ENCODE measurements at regions not wholly inside any gene's neighbourhood (a gene's known extent, or its start where the extent isn't known, plus 50 kb on each side); places are given as distances from the start of the nearest gene placed in this dataset.

DNA sequence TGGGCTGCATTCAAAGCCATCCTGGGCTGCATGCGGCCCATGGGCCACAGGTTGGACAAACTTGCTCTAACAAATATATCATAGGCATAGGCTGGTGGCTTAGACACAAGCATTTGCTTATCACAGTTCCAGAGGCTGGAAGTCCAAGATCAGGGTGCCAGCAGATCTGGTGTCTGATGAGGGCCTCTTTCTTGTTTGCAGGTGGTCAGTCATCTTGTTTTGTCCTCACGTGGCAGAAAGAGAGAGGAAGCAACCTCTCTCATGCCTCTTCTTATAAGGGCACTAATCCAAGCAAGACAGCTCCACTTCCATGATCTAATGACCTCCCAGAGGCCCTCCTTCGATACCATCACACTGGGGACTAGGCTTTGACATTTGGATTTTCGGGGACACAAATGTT, 238.7 kb upstream of the TNRC6C start:
- no peak overlapping the region for H3K27ac ChIP-seq
- ATAC-seq (no peak), DNase-seq (no peak)
- H3K4me1 ChIP-seq = peaks cover 0 to 6% (median 0%) of the 10 kb centered on the region in 12 donors
- H3K9me3 ChIP-seq = peaks cover 0 to 15% (median 0%) of the 10 kb centered on the region in 12 donors
- no peak overlapping the region for H3K4me3 ChIP-seq
- intact Hi-C loops (cut with DNase I) = loop anchor here in 2 of 10 donors (10.0 kb wide), 2 partner anchors 105 to 175 kb away; no protein-coding TSS in a partner anchor
- no peaks in the 10 kb centered on the region for H3K36me3 ChIP-seq
- TF ChIP-seq POLR2A (IDR thresholded peaks at IDR 0.05) = no peak
- TF ChIP-seq, protein P1, sequence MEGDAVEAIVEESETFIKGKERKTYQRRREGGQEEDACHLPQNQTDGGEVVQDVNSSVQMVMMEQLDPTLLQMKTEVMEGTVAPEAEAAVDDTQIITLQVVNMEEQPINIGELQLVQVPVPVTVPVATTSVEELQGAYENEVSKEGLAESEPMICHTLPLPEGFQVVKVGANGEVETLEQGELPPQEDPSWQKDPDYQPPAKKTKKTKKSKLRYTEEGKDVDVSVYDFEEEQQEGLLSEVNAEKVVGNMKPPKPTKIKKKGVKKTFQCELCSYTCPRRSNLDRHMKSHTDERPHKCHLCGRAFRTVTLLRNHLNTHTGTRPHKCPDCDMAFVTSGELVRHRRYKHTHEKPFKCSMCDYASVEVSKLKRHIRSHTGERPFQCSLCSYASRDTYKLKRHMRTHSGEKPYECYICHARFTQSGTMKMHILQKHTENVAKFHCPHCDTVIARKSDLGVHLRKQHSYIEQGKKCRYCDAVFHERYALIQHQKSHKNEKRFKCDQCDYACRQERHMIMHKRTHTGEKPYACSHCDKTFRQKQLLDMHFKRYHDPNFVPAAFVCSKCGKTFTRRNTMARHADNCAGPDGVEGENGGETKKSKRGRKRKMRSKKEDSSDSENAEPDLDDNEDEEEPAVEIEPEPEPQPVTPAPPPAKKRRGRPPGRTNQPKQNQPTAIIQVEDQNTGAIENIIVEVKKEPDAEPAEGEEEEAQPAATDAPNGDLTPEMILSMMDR (IDR thresholded peaks at IDR 0.05) = no peak
- 86 to 93% (median 91%) methylated on average over 4 of the region's 4 CpGs for WGBS, 4 donors
- H3K27me3 ChIP-seq = no peaks in the 10 kb centered on the region

DNA sequence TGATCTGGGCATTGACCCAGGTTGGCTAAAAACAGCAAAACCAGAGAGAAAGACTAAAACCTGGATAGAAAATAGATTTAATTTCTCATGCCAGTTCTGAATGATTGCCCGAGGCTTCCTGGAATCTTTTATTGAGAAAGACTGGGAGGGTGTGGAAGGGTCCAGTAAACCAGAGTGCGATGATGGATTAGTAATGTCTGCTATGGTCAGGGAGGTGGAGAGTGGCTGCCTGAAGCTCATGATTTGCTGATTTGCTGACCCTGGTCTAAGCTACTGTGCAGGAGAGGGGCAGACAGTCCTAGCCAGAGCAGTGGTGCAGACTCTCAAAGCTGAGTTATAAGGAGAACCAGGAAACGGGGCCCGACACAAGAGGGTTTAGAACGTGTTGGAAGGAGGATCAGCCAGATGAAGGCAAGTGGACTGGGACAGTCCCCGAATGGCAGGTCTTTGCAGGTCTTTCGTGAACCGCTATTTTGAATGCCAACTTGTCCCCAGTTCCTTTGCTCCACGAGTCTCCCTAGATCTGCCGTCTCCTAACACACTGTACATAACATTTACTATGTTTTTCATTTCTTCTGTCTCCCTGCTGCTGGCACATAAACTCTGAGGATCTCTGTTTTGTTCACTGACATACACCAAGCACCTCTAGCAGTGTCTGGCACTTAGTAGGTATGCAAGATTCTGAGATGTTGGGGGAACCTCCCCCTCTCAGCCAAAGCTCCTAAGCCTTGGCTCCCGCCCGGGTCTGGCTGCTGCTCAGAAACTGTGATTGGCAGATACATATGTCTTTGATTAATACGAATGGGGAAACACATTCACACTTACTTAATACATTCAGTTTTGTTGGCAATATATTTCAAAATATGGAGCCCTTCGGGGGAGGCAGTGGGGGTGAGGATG, 237.3 kb upstream of the TNRC6C start:
- TF ChIP-seq, protein P1 (IDR thresholded peaks at IDR 0.05) = no peak
- no peak for TF ChIP-seq POLR2A (IDR thresholded peaks at IDR 0.05)
- Histone ChIP-seq H3K27me3 (no peaks in the 10 kb centered on the region), H3K36me3 (no peaks in the 10 kb centered on the region), H3K4me1 (peaks cover 0 to 6% (median 0%) of the 10 kb centered on the region in 12 donors), H3K9me3 (peaks cover 0 to 5% (median 0%) of the 10 kb centered on the region in 12 donors), H3K27ac (no peak overlapping the region), H3K4me3 (no peak overlapping the region)
- DNase-seq = no peak
- intact Hi-C loops (cut with DNase I) = loop anchor here in 2 of 10 donors (10.0 kb wide), 2 partner anchors 106 to 176 kb away; no protein-coding TSS in a partner anchor
- WGBS, 4 donors = 85 to 91% (median 89%) methylated on average over 14 of the region's 14 CpGs
- no peak for ATAC-seq

DNA sequence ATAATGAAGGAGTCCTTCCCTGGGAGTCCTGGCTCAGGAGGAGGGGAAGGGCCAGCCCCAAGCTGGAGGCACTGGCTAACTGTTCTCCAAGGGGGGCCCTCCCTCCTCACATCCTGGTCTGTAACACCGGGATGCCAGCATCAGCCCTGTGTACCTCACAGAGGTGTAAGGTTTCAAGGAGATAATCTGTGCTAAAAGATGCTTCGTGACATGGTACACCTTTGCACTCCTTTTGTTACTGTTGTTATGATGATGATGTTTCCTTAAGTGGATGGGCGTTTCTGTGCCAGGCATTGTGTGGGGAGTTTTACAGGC, 236.7 kb upstream of the TNRC6C start:
- ATAC-seq (no peak), DNase-seq (no peak)
- Histone ChIP-seq H3K27ac (no peak overlapping the region), H3K4me3 (no peak overlapping the region), H3K4me1 (peaks cover 0 to 10% (median 2%) of the 10 kb centered on the region in 12 donors), H3K36me3 (no peaks in the 10 kb centered on the region), H3K9me3 (no peaks in the 10 kb centered on the region), H3K27me3 (no peaks in the 10 kb centered on the region)
- intact Hi-C loops (cut with DNase I) = loop anchor here in 2 of 10 donors (10.0 kb wide), 2 partner anchors 107 to 177 kb away; no protein-coding TSS in a partner anchor
- TF ChIP-seq, protein P1 (IDR thresholded peaks at IDR 0.05) = no peak
- TF ChIP-seq POLR2A (IDR thresholded peaks at IDR 0.05) = no peak
- 76 to 82% (median 78%) methylated on average over 3 of the region's 3 CpGs for WGBS, 4 donors

DNA sequence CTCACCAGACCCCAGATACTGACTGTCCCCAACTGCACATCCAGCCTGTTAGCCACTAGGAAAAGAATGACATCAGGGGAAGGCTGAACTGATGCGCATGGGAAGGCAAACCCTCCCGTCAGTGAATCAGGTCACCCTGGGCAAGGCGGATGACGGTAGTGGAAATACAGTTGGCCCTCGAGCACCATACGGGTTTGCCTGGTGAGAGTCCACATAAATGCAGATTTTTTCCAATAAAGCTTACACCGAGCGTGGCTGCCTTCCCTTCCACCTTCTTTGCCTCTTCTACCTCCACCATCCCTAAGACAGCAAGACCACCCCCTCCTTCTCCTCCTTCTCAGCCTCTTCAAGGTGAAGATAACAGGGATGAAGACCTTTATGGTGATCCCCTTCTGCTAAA, 236.1 kb upstream of the TNRC6C start:
- no peak for ATAC-seq
- no peak overlapping the region for H3K4me3 ChIP-seq
- no peaks in the 10 kb centered on the region for H3K27me3 ChIP-seq
- WGBS, 4 donors = 92 to 95% (median 94%) methylated on average over 8 of the region's 8 CpGs
- H3K36me3 ChIP-seq = no peaks in the 10 kb centered on the region
- TF ChIP-seq POLR2A (IDR thresholded peaks at IDR 0.05) = no peak
- TF ChIP-seq, protein P1 (IDR thresholded peaks at IDR 0.05) = no peak
- H3K27ac ChIP-seq = no peak overlapping the region
- peaks cover 0 to 15% (median 4%) of the 10 kb centered on the region in 12 donors for H3K4me1 ChIP-seq
- H3K9me3 ChIP-seq = no peaks in the 10 kb centered on the region
- DNase-seq = no peak
- intact Hi-C loops (cut with DNase I) = loop anchor here in 2 of 10 donors (10.0 kb wide), 2 partner anchors 108 to 178 kb away; no protein-coding TSS in a partner anchor
